Activated CD8-positive, alpha-beta memory T cell treated with anti-CD3 and anti-CD28 coated beads for 36 hours (primary cell): ENCODE measurements at regions not wholly inside any gene's neighbourhood (a gene's known extent, or its start where the extent isn't known, plus 50 kb on each side); places are given as distances from the start of the nearest gene placed in this dataset.

Experiments used
- CTCF ChIA-PET: fragments of 350-600 bp; sonication (Branson Sonifier 250); formaldehyde crosslinking; loops from one replicate; lab custom pipeline; 2021; ENCODE audit warnings: antibody characterized with exemption; lab: Charles Lee
- POLR2A ChIA-PET: fragments of 350-600 bp; sonication (Branson Sonifier 250); formaldehyde crosslinking; loops from one replicate; lab custom pipeline; 2021; ENCODE audit warnings: antibody characterized with exemption; lab: Charles Lee

DNA sequence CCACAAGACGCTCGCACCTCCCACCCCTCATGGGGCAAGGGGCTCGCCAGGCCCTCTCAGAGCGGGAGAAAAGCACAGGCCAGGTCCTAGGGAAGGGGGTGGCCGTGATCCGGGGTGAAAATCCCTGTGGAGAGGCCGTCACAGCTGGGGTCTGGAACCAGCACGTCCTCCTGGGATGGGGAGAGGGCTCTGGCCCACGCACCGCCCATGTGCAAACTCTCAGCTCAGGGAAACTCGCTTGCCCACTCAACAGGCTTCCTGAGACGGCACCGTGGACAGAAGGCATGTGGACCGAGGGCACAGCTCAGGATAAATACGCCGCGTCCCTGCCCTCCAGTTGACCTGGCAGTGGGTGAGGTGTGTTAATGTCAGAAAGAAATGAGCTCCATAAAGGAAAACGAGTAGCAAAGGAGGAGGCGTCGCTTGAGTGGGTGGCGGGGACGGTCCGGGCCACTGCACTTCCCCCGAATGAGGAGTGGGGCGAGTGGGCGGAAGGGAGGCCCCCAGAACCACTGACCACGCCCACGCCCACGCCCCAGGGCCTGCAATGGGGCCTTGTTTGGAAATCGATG is 57.6 kb upstream of the GALNT9 start:
- ChIA-PET CTCF (no interaction called here), POLR2A (no interaction called here)

DNA sequence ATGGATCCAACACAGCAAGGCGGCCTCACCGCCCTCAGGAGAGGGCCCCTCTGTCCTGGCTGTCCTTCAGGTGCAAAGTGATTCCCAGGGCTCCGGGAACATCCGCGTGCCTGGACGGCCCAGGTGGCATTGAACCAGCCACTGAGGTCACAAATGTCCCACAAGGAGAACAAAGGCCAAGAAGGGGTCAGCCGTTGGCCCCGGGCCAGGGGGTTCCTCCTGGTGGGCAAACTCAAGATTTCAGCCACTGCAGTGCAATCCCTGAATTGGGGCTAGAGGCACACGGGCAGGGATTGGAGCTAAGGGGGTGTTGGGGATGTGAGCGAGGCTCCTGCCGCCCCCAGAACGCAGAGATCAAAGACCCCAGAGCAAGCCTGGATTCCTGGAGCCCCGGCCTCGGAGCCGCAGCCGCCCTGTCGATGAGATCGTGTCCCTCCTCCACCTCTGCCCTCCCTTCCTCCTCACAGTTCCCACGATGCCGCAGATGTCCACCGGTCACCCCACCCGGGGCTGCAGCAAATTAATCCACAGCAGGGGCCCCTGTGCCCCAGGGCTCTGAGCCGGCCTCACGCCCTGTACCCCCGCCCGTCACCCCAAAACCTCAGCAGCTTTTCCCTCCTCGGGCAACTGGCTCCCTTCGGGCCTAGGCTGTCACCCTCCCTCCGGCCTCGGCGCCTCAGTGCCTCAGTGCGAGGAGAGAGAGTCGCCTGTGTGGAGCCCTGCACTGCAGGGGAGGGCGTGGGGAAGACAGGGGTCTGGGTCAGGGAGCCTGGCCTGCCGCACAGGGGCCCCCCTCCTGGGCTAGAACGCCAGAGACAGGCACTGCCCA is 56.7 kb upstream of the GALNT9 start:
- ChIA-PET CTCF (no interaction called here), POLR2A (no interaction called here)

DNA sequence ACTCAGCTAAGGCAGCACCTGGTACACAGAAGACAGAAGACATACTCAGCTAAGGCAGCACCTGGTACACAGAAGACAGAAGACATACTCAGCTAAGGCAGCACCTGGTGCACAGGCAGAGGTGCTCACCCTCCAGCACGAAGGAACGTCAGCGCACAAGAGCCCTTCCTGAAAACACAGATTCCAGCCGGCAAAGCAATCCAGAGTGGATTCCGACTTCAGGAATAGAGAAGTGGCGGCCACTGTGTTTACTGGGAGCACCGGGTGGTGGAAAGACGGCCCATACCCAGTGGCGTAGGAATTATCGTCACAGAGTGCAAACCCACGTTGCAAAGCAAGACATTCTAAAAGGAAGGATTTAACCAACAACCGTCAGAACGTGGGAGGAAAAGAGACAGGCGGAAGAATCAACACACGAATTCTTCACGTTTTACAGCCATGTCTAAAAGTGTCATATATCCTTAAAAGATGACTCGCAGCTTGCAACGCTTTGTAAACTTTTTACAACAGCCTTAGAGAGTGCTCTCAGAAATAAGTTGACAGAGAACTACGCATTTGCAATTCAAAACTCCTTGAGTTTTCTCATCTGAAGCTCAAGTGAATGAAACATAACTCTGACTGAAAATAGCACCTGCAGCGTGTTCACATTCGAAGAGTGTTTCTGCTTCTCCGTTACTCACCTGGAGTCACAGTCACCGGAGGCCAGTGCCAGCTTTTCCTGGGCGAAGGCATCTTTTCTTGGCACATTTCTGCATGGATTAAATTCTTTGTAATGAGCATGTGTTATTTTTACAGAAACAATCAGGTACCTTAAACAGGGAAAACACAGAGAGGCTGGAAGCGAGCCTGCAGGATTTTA is 55.8 kb upstream of the GALNT9 start:
- POLR2A ChIA-PET, result no interaction called here
- CTCF ChIA-PET, result no interaction called here

DNA sequence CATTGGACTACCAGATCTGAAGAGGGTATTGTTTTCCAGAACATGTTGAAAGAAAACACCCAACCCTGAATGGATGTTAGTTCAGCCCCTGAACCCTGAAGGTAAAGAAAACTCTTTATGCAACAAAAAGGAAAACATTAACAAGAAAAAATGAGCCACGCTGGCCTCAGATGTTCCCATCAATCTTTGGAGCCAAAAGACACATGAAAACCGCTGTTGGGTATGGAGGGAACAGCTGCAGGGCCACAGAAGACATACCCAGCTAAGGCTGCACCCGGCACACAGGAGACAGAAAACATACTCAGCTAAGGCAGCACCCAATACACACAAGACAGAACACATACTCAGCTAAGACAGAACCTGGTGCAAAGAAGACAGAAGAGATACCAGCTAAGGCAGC is 51.3 kb upstream of the GALNT9 start:
- POLR2A ChIA-PET, result no interaction called here

DNA sequence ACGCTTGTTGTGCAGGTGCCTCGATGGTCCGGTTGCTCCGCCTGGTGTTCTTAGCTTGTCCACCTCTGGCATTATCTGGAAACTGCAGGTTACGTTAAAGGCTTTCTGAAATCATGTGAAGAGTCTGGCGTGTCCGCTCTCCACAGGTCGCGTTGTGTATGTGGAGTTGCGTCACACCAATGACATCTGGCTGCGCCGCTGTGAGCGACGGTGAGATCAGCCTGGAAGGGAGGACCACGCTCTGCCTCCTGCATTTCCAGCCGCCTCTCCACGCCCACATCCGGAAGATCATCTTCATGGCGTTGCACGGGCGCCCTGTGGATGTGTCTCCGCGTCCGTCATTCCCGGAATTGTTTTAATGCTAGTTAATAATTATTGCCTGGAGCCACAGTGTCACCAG is 50.6 kb upstream of the GALNT9 start:
- POLR2A ChIA-PET, result no interaction called here
- CTCF ChIA-PET, result interaction anchor here (1.2 kb wide), 1 partner anchor 226 kb away, joined by 3 read pairs; no protein-coding TSS in a partner anchor

More for the DNA sequence above, 51.3 kb upstream of the GALNT9 start:
- CTCF ChIA-PET, result interaction anchor here (1.2 kb wide), 1 partner anchor 227 kb away, joined by 3 read pairs; no protein-coding TSS in a partner anchor

DNA sequence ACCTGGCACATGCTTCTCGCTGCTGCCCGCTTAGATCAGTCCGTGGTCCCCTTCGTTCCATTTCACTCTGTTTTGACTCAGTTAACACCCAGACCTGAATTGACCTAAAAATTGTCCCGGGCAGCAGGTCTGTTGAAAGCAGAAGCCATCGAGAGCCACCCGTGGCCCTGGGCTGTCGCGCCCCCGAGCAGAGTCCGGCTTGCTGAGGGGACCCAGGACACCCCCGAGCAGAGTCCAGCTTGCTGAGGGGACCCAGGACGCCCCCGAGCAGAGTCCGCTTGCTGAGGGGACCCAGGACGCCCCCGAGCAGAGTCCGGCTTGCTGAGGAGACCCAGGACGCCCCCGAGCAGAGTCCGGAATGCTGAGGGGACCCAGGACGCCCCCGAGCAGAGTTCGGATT is 50.2 kb upstream of the GALNT9 start:
- ChIA-PET CTCF (interaction anchor here (1.2 kb wide), 1 partner anchor 226 kb away, joined by 3 read pairs; no protein-coding TSS in a partner anchor), POLR2A (no interaction called here)
